Lower leg skin (tissue), 3 donors: ENCODE measurements at regions not wholly inside any gene's neighbourhood (a gene's known extent, or its start where the extent isn't known, plus 50 kb on each side); places are given as distances from the start of the nearest gene placed in this dataset.

Experiments used
- POLR2A ChIP-seq, 2 donors: fragments of 450-650 bp; IDR thresholded peaks; one replicate each; pipeline ENCODE4 v1.6.1; 2016 to 2017; ENCODE audit warnings: antibody characterized with exemption in 2 of 2, mild to moderate bottlenecking in 1 of 2, moderate library complexity in 1 of 2
- TF ChIP-seq, protein P1 (sequence below), 3 donors: fragments of 450-650 bp; IDR thresholded peaks; one replicate each; pipeline ENCODE4 v1.5.1; 2016; ENCODE audit warnings: antibody characterized with exemption in 3 of 3, mild to moderate bottlenecking in 3 of 3, moderate library complexity in 2 of 3

DNA sequence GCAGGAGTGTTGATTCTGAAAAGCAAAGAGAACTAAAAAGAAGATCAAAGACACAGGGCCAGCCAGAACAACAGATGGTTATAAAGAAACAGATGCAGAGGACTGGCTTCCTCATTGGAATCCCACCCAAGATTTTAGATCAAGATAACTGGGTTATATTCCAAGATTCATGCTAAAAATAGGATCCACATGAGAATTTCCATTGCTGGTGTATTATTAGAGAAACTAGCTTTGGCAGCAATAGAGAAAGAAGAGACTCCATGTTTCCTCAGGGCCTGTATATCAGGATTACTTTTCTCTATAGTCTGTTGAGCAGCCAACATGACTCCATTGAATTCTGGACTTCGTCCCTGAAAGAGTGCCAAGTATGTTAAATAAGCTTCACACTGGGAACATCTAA, 367.3 kb downstream of the TUSC1 start:
- TF ChIP-seq, protein P1, sequence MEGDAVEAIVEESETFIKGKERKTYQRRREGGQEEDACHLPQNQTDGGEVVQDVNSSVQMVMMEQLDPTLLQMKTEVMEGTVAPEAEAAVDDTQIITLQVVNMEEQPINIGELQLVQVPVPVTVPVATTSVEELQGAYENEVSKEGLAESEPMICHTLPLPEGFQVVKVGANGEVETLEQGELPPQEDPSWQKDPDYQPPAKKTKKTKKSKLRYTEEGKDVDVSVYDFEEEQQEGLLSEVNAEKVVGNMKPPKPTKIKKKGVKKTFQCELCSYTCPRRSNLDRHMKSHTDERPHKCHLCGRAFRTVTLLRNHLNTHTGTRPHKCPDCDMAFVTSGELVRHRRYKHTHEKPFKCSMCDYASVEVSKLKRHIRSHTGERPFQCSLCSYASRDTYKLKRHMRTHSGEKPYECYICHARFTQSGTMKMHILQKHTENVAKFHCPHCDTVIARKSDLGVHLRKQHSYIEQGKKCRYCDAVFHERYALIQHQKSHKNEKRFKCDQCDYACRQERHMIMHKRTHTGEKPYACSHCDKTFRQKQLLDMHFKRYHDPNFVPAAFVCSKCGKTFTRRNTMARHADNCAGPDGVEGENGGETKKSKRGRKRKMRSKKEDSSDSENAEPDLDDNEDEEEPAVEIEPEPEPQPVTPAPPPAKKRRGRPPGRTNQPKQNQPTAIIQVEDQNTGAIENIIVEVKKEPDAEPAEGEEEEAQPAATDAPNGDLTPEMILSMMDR (IDR thresholded peaks at IDR 0.05), result no peak
- TF ChIP-seq POLR2A (IDR thresholded peaks at IDR 0.05), result no peak
